ENCODE measurements at regions not wholly inside any gene's neighbourhood (a gene's known extent, or its start where the extent isn't known, plus 50 kb on each side); places are given as distances from the start of the nearest gene placed in this dataset.
"Not testable (repeated sequence)": the region's sequence is repeated elsewhere in the genome, so short reads cannot be mapped to it uniquely, and the experiment has no call there.

DNA sequence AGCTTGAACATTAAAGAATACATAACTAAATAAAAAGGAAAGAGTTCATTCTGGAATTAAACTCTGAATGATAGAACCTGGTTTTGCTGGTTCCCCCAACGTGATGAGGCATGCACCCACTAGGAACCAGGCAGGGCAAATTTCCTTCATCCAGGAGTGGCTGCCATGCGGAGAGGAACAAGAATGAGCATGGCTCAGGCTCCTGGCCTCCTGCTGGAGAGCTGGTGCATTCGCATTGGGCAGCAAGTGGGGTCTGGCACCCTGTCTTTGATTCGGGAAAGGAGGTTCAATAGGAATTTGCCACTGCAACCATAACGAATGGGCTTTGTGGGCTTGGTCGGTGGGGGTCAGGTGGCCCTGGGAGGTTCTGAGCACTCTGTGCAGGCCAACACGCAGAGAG, 169.8 kb upstream of the TENM4 start:
- no peak for DNase-seq (ENCODE audit: low read depth in 2 of 3, low spot score in 2 of 3)

DNA sequence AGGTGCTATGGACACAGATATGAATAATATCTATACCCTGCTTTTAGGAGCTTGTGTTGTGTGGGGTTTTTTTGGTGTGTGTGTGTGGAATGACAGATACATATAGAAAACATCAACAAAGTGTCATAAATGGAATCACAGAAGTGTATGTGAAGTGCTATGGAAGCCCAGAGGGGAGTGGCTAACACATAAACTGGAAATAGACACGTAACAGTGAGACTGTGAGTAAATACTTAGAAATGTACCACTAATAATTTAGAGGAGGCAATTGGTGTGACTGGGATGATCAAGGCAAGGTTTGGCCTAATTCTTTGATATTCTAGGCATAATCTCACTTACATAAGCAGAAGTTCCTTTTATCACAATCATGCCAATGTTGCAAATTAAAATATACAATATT, 169.3 kb upstream of the TENM4 start:
- DNase-seq (ENCODE audit: low read depth in 2 of 3, low spot score in 2 of 3): no peak

DNA sequence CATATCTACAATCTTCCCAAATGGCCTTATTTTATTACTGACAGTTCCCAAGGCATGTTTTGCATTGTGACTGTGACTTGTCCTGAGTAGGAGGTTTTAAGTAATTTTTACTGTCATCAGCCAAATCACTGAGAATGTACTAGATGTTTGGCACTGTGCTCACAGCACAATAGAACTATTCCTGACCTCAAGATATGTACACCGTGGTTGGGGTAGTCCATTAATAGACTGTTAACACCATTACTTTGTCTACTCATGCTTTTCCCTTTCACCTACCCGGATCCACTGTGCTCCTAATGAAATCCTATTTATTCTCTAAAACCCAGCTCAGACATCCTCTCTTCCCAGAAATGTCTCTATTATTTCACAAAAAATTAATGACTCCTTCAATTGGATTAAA, 168.7 kb upstream of the TENM4 start:
- DNase-seq (ENCODE audit: low read depth in 2 of 3, low spot score in 2 of 3): no peak

DNA sequence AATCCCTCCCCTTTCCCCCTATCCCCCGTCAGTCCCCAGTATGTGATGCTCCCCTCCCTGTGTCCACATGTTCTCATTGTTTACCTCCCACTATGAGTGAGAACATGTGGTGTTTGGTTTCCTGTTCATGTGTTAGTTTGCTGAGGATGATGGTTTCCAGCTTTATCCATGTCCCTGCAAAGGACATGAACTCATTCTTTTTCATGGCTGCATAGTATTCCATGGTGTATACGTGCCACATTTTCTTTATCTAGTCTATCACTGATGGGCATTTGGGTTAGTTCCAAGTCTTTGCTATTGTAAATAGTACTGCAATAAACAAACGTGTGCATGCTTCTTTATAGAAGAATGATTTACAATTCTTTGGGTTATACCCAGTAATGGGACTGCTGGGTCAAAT, 165.6 kb upstream of the TENM4 start:
- not testable (repeated sequence) for DNase-seq (ENCODE audit: low read depth in 2 of 3, low spot score in 2 of 3)

DNA sequence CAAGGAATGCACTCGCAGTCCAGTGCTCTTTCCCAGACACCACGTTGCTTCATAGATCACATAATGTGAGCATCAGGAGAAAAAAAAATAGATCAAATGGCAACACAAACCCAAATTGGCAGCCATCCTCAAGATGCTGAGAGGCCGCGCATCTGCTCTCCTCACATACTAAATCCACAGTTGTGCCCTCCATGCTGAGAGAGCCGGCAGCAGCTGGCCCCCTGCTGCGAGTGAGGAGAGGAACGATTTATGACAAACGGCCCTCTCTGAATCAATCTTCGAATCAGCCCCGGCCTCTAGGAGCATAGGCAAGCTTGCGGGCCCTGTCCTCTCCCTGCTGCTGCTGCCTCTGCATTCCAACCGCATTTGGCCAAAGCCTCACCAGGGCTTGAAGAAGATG, 159.9 kb upstream of the TENM4 start:
- no peak for DNase-seq (ENCODE audit: low read depth in 2 of 3, low spot score in 2 of 3)

DNA sequence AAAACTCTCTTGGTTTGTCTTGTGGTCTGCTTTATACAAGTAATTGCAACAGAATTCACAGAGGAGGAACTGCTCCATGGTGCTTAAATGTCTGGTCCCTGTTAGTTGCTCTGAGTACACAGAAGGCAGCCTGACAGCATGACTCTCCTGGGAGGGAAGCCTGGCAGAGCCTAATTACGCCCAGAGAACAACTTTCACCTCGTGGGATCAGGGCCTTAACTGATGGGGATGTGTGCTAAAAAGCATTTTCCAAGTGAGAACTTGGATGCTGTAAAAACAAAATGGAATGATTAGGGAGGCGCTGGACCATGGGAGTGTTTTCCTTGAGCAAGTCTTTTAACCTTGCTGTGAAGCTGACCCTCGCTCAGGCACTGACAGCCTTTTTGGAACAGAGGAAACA, 154.0 kb upstream of the TENM4 start:
- DNase-seq (ENCODE audit: low read depth in 2 of 3, low spot score in 2 of 3): no peak

DNA sequence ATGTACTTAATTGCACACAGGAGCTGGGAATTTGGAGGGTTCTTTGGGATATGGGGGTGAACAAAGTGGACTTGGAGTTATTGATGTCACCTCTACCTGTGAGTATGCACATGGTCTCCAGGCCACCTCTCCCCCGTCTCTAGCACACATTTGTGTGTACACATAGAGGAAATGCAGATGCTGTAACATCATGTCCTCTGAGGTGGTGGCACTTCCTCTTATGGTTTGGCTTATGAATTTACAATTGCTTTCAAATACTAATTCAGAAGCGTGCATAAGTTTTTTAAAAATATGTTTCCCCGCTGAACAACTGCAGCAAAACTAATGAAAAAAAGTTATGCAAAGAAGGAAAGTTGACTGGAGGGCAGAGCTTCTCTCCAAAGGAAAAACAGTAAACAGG, 152.0 kb upstream of the TENM4 start:
- DNase-seq (ENCODE audit: low read depth in 2 of 3, low spot score in 2 of 3): no peak

DNA sequence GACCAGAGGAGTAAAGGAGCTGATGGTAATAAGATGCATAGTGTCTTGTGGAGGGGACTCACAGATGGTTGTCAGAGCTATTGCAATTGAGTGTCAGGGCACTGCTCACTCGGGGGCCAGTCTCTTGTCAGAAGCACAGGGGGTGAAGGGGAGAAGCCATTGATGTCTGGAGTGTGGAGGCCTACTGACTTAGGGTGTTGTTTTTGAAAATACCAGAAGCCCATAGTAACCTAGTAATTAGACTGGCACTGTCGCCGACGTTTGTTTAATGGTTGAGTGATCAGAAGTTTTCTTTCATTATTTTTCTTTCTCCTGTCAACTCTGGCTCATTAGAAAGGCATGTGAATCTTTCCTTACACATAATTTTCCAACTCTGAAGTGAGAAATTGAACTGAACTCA, 151.6 kb upstream of the TENM4 start:
- no peak for DNase-seq (ENCODE audit: low read depth in 2 of 3, low spot score in 2 of 3)

DNA sequence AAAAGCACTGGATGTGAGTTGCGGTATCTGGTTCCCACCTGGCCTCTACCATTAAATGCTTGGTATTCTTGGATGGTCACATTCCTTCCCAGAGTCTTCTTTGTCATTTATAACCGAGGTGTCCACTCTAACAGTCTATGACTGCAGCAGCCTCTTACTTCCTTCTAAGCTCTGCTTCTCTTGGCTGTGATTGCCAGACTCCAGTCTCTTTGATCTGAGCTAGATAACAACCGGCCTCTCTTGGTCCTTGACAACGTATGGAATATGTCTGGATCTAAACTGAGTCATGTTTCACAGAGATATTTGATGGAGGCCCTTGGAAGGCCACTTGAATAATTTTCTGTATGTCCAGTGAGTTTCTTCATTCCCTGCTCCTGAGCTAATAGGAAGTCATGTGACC, 141.6 kb upstream of the TENM4 start:
- no peak for DNase-seq (ENCODE audit: low read depth in 2 of 3, low spot score in 2 of 3)

DNA sequence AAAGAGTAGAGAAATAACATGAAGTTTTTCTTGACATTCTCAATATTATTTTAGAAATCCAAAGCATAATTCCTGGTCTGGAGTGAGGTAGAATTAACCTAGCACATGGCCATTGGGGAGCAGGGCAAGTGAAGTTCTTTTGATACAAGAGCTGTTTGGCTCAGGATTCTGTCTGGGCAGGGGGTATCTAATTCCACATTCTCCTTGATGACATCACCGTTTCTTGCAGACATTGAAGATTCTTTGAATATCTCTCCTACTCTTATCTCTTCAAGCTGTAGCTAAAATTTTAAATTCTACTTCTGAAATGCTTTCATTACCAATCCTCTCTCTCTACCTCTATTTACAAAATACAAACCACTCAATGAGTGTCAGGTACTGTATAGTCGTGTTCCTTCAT, 138.2 kb upstream of the TENM4 start:
- DNase-seq (ENCODE audit: low read depth in 2 of 3, low spot score in 2 of 3): no peak

DNA sequence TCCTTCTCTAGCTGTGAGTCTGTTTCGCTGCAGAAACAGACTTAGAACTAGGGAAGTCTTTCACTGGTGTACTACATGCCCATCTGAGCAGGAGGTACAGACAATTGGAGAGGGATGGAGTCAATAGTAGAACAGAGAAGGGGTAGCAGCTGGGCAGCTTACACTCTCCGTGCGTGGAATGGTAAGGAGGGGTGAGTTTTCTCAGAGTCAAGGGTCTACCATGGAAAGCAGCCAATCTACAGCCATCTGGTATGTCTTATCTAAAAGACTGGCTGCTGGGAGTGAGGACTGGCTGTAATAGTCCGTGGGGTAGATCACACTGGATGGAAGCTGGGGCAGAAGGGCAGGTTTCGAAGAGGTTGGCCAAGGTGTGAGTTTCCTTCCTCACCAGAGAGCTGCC, 137.3 kb upstream of the TENM4 start:
- DNase-seq (ENCODE audit: low read depth in 2 of 3, low spot score in 2 of 3): no peak

DNA sequence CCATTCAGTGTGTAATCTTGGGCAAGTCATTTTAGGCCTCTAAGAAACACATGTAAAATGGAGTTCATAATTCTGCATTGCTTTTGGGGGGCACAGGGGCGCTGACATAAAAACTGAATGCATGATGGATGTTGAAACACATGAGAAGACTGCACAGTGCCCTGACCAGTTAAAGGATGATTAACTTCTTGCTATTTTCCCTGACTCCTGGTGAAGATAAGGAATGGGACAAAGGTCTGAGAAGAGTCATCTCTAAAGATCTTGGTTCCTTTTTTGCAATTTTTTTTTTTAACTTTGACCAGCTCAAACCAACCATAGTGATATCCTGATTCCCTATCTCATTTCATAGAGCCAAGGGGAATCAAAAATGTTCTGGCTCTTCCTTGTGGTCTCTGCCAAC, 134.9 kb upstream of the TENM4 start:
- DNase-seq (ENCODE audit: low read depth in 2 of 3, low spot score in 2 of 3): no peak

DNA sequence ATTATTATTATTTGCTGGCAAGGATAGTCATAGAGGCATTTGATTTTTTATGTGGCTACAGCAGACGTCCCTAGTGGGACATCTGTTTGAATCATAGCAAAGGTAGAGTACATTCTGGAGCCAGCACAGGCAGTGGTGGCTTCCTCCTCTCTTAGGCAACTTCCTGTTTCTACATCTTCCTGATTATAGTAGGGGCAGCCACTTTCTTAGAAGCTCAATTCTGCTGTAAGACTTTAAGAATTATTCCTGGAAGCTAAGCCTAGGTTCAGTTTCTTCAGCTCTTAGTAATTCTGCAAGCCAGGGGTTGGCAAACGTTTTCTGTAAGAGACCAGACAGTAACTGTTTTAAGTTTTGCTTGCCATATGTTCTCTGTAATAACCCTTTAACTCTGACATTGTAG, 129.3 kb upstream of the TENM4 start:
- DNase-seq (ENCODE audit: low read depth in 2 of 3, low spot score in 2 of 3): no peak

DNA sequence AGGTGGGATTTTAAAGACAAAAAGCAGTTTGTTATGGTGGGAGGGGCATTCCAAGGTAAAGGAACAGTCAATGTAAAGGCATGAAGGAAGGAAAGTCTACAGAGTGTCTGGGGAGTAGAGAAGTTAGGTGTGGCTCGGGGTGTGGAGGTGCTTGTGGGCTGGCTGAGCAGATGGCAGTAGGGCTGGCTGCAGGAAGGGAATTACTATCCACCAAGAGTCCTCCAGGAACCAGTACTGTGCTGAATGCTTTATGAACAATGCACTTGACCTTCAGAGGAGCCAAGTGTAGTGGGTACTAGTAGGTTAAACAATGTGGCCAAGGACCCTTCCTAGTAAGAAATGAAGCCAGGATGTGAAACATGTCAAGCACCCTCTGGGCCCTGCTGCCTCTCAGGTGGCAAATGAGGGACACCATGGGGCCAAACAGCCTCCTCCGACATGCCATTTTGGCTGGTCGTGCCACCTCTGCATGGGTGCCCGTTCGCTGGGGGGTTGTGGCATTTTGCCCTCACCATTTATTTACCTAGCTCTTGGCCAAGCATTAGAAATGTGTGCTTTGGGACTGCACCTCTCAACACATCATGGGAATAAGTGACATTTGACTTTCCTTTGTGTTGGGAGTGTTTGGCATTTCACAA, 123.6 kb upstream of the TENM4 start:
- no peak for DNase-seq (ENCODE audit: low read depth in 2 of 3, low spot score in 2 of 3)

DNA sequence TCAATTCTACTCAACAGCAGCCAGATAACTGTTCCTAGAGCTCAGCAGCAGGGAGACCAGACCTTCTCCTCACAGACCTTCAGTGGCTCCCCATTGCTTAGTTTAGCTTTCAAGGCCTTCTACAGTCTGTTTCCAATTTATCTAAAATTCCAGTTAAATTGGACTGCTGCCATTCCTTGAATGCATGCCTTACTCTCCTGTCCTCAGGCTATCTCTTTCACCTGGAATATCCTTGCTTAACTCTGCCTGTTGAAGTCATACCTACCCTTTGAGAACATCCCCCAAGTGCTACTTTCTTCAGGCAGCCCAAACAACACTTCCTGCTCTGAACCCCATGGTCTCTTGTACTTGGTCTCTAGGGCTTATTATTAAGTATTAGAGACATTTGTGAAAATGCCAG, 120.7 kb upstream of the TENM4 start:
- no peak for DNase-seq (ENCODE audit: low read depth in 2 of 3, low spot score in 2 of 3)

DNA sequence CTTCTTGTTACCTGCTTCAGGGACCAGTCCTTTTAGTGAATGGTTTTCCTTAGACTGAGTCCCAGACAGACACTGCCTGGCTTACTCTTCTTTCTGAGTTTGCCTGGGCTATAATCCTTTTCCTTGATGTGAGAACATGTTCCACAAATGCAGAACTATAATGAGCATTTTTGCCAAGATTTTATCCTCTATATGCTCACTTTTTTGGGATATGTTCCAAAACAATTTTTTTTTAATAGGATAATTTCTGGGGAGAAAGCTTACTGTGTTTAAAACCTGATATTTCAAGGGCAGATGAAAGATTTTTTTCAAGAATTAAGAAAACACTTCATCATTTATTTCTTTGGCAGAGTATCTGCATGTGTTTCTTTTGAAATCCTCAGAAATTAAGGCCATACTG, 110.0 kb upstream of the TENM4 start:
- no peak for DNase-seq (ENCODE audit: low read depth in 2 of 3, low spot score in 2 of 3)

DNA sequence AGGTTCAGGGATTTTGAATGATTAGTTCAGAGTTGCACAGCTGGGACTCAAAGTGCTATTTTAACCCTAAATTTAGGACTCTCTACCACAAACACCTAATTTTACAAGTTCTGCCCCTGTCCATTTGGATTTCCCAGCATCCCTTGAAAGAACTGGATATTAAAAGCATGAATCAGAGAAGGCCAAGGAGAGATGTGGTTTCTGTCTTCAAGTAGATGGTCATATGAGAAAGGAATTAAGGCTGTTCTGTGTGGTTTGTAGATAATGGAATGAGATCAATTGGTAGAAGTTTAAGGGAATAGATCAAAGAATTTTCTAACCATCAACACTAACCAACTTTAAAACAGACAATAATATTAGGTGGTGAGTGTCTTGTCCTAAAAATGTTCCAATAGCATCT, 106.4 kb upstream of the TENM4 start:
- no peak for DNase-seq (ENCODE audit: low read depth in 2 of 3, low spot score in 2 of 3)

DNA sequence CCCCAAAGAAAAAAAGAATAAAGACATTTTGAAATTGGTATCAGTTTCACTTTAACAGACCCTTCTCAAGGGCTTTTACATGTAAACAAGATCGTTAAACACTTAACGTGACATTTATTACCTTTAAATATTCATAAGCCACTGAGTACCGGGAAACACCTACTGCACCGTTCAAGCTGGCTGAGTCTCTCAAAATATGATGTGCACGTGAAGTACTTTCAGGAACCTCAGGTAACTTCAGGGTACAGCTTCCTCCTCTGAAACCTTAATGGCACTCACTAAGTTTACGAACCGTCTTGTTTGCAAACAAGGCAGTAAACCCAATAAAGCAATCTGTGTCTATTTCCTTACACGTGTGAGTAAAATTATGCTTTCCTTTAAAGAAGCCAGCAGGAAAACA, 105.5 kb upstream of the TENM4 start:
- no peak for DNase-seq (ENCODE audit: low read depth in 2 of 3, low spot score in 2 of 3)

DNA sequence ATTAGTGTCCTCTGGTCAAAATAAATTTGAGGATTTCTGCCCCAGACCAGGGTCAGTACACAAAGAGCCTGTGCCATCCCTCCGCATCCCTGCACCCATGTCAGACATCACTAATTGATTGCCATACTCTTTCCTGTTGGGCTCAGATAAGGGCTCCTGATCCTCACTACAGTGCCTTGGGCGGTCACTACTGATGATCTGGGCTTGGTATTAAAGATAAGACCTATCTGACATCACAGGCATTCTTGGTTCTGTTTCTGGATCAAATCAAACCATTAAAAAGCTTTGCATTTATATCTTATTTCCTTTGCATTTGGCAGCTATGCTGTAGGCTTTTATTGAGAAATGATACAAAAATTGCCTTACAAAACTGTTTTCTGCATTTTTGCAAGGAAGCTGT, 103.5 kb upstream of the TENM4 start:
- no peak for DNase-seq (ENCODE audit: low read depth in 2 of 3, low spot score in 2 of 3)

DNA sequence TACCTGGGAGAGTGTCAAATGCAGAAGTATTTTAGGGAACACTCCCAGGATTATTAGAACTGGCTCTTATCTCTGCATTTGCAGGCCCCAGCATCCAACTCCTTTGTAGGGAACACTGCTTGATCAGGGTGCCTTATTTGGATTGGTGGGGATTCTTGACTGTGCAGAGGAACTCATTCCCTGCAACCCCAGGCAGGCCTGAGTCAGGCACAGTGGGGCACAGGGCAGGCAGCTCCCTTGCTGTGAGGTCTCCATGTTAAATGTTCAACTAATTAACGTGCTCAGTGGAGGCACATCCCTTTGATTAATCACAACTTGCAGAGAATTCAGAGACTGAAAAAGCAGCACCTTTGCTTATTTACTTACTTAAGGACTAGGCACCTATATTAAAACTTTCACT, 102.3 kb upstream of the TENM4 start:
- DNase-seq (ENCODE audit: low read depth in 2 of 3, low spot score in 2 of 3): no peak

DNA sequence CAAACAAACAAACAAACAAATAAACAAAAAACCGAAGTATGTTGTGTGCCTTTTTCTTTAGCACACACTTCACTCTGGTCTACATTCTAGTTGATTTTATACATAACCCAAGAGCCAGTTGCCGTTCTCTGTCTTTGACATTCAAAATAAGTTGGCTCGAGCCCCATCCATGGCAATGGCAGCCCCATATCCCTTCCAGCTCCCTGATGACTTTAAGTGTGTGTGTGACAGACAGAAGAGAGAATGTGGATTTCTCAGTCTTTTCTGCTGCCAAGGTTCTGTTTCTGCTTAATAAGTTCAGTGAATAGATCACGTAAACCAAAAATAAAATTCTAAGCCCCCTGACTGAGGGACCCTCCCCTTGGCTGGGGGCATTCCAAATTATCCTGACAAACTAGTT, 100.6 kb upstream of the TENM4 start:
- DNase-seq (ENCODE audit: low read depth in 2 of 3, low spot score in 2 of 3): no peak

DNA sequence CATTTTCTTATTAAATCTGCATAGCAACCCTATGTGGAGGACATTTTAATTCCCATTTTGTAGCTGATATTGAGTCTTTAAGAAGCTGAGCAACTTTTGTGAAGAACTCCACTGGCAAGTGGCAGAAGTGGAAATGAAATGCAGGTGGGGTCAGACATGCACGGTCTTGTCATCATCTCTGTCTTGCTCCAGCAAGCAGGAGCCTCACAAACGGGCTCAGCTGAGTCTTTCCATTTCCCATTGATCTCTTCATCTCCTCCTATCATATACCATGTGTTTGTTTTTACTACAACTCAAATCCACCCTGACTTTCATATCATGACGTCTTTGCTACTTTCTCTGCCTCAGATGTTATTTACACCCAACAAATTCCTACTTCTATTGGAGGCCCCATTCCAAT, 97.9 kb upstream of the TENM4 start:
- no peak for DNase-seq (ENCODE audit: low read depth in 2 of 3, low spot score in 2 of 3)

DNA sequence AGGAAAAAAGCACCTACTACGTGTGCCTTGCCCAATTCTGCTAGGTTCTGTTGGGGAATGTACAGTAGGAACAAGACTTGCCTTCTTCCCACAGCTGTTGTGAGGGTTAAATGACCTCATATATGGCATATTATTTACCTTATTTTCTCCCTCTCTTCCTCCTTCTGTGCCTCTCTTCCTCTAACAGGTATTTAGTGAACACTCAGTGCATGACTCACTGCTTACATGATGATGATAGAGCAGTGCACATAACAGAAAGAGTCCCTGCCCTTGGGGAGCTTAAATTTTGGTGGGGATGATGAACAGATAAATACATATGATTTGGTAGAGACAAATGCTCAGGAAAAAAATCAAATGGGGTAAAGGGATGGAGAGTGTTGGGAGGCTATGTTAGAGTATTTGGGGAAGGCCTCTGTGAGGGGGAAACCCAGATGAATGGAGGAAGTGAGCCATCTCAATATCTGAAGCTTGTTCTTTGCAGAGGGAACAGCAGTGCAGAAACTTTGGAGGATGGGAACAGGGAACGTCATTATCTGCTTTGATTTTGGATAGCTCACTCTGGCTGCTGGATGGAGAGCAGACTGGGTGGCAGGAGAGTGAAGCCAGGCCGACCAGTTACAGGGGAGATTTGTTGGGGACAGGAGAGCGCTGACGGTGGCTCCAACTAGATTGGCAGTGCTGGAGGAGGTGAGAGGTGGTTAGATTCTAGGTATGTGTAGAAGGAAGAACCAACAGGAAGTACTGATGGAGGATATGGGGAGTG, 95.5 kb upstream of the TENM4 start:
- DNase-seq (ENCODE audit: low read depth in 2 of 3, low spot score in 2 of 3): no peak

Data from hematopoietic multipotent progenitor cell (in vitro differentiated cells).